ENCODE measurements at regions not wholly inside any gene's neighbourhood (a gene's known extent, or its start where the extent isn't known, plus 50 kb on each side); places are given as distances from the start of the nearest gene placed in this dataset.

- no peak overlapping the region for H3K9ac ChIP-seq (ENCODE audit: low read depth, low read length)
- no peak overlapping the region for H3K27ac ChIP-seq (ENCODE audit: low read length)
- no peak overlapping the region for H3K4me3 ChIP-seq (ENCODE audit: low read depth in 1 of 2, low read length in 2 of 2)
- ATAC-seq (ENCODE audit: insufficient read depth, low read depth): no peak
- no peaks in the 10 kb centered on the region for H3K36me3 ChIP-seq (ENCODE audit: insufficient read depth, low read length)
- no peaks in the 10 kb centered on the region for H3K27me3 ChIP-seq (ENCODE audit: insufficient read depth, low read length, poor library complexity)
- no peaks in the 10 kb centered on the region for H4K20me1 ChIP-seq (ENCODE audit: insufficient read depth, low read length)
- no peak overlapping the region for H3K4me2 ChIP-seq (ENCODE audit: insufficient read depth, low read length)
- H3K9me3 ChIP-seq (ENCODE audit: insufficient read depth, low read length, severe bottlenecking): no peaks in the 10 kb centered on the region
- no peak for DNase-seq
- no peak for TF ChIP-seq EZH2 (IDR thresholded peaks at IDR 0.05; ENCODE audit: borderline replicate concordance, low read depth, low read length, severe bottlenecking)
- TF ChIP-seq CTCF (IDR thresholded peaks at IDR 0.05; ENCODE audit: borderline replicate concordance, extremely low read depth, low read length, poor library complexity, severe bottlenecking): no peak
- no peaks in the 10 kb centered on the region for H3K79me2 ChIP-seq (ENCODE audit: insufficient read depth, low read length)
- no peak overlapping the region for H2AFZ ChIP-seq (ENCODE audit: low read depth, low read length)
- no peaks in the 10 kb centered on the region for H3K4me1 ChIP-seq (ENCODE audit: insufficient read depth, low read length)
Observed at GRCh38 chr1:238790882-238791281, 595.5 kb upstream of the CHRM3 start.

GRCh38 chr1:238789916-238790667 is 596.3 kb upstream of the CHRM3 start:
- H2AFZ ChIP-seq (ENCODE audit: low read depth, low read length): no peak overlapping the region
- H3K27ac ChIP-seq (ENCODE audit: low read length): no peak overlapping the region

GRCh38 chr1:238787471-238787870 is 598.9 kb upstream of the CHRM3 start:
- H3K4me3 ChIP-seq (ENCODE audit: low read depth in 1 of 2, low read length in 2 of 2): no peak overlapping the region
- no peaks in the 10 kb centered on the region for H3K79me2 ChIP-seq (ENCODE audit: insufficient read depth, low read length)
- no peak overlapping the region for H3K4me2 ChIP-seq (ENCODE audit: insufficient read depth, low read length)
- no peaks in the 10 kb centered on the region for H3K9me3 ChIP-seq (ENCODE audit: insufficient read depth, low read length, severe bottlenecking)
- H3K4me1 ChIP-seq (ENCODE audit: insufficient read depth, low read length): no peaks in the 10 kb centered on the region
- H3K9ac ChIP-seq (ENCODE audit: low read depth, low read length): no peak overlapping the region
- no peaks in the 10 kb centered on the region for H3K36me3 ChIP-seq (ENCODE audit: insufficient read depth, low read length)
- no peak overlapping the region for H2AFZ ChIP-seq (ENCODE audit: low read depth, low read length)
- no peaks in the 10 kb centered on the region for H4K20me1 ChIP-seq (ENCODE audit: insufficient read depth, low read length)
- no peaks in the 10 kb centered on the region for H3K27me3 ChIP-seq (ENCODE audit: insufficient read depth, low read length, poor library complexity)
- H3K27ac ChIP-seq (ENCODE audit: low read length): no peak overlapping the region
- TF ChIP-seq EZH2 (IDR thresholded peaks at IDR 0.05; ENCODE audit: borderline replicate concordance, low read depth, low read length, severe bottlenecking): no peak
- no peak for TF ChIP-seq CTCF (IDR thresholded peaks at IDR 0.05; ENCODE audit: borderline replicate concordance, extremely low read depth, low read length, poor library complexity, severe bottlenecking)
- DNase-seq: no peak
- no peak for ATAC-seq (ENCODE audit: insufficient read depth, low read depth)

More at GRCh38 chr1:238789916-238790667, 596.3 kb upstream of the CHRM3 start:
- H3K4me2 ChIP-seq (ENCODE audit: insufficient read depth, low read length): no peak overlapping the region
- no peaks in the 10 kb centered on the region for H3K9me3 ChIP-seq (ENCODE audit: insufficient read depth, low read length, severe bottlenecking)
- H3K4me1 ChIP-seq (ENCODE audit: insufficient read depth, low read length): no peaks in the 10 kb centered on the region
- H3K4me3 ChIP-seq (ENCODE audit: low read depth in 1 of 2, low read length in 2 of 2): no peak overlapping the region
- H3K79me2 ChIP-seq (ENCODE audit: insufficient read depth, low read length): no peaks in the 10 kb centered on the region
- DNase-seq (no peak), ATAC-seq (ENCODE audit: insufficient read depth, low read depth) (no peak)
- no peaks in the 10 kb centered on the region for H3K36me3 ChIP-seq (ENCODE audit: insufficient read depth, low read length)
- no peak overlapping the region for H3K9ac ChIP-seq (ENCODE audit: low read depth, low read length)
- no peaks in the 10 kb centered on the region for H3K27me3 ChIP-seq (ENCODE audit: insufficient read depth, low read length, poor library complexity)
- no peak for TF ChIP-seq CTCF (IDR thresholded peaks at IDR 0.05; ENCODE audit: borderline replicate concordance, extremely low read depth, low read length, poor library complexity, severe bottlenecking)
- no peak for TF ChIP-seq EZH2 (IDR thresholded peaks at IDR 0.05; ENCODE audit: borderline replicate concordance, low read depth, low read length, severe bottlenecking)
- H4K20me1 ChIP-seq (ENCODE audit: insufficient read depth, low read length): no peaks in the 10 kb centered on the region

Data from DND-41 (cell line).